Right atrium auricular region (tissue), 2 donors: ENCODE measurements at regions not wholly inside any gene's neighbourhood (a gene's known extent, or its start where the extent isn't known, plus 50 kb on each side); places are given as distances from the start of the nearest gene placed in this dataset.

Experiments used
- DNase-seq: peaks from one replicate; pipeline ENCODE4 v3.0.0-alpha.2; 2019; ENCODE audit warnings: low spot score
- H3K27ac ChIP-seq, 2 donors: fragments of 200-600 bp; sonication (generic); 1 replicate in 1 of 2; 2 replicates in 1 of 2; pipeline ENCODE4 v1.5.1; 2016 to 2019
- H3K27me3 ChIP-seq, 2 donors: fragments of 200-600 bp; sonication (generic); one replicate each; pipeline versions ENCODE4 v1.5.1 to v1.6.0; 2017 to 2019
- H3K36me3 ChIP-seq: fragments of 200-600 bp; sonication (generic); one replicate; pipeline ENCODE4 v1.5.1; 2016
- H3K4me1 ChIP-seq, 2 donors: fragments of 200-600 bp; sonication (generic); one replicate each; pipeline versions ENCODE4 v1.5.1 to v1.6.0; 2017 to 2019
- H3K4me3 ChIP-seq, 2 donors: fragments of 200-600 bp; sonication (generic); 1 replicate in 1 of 2; 2 replicates in 1 of 2; pipeline ENCODE4 v1.5.1; 2017 to 2019; ENCODE audit warnings: mild to moderate bottlenecking in 1 of 2, moderate library complexity in 1 of 2
- H3K9me3 ChIP-seq, 2 donors: fragments of 200-600 bp; sonication (generic); one replicate each; pipeline ENCODE4 v1.5.1; 2019
- TF ChIP-seq, protein P1 (sequence below), 2 donors: fragments of 200-600 bp; sonication (generic); IDR thresholded peaks; one replicate each; pipeline ENCODE4 v1.5.1; 2019; ENCODE audit warnings: antibody characterized with exemption in 2 of 2

DNA sequence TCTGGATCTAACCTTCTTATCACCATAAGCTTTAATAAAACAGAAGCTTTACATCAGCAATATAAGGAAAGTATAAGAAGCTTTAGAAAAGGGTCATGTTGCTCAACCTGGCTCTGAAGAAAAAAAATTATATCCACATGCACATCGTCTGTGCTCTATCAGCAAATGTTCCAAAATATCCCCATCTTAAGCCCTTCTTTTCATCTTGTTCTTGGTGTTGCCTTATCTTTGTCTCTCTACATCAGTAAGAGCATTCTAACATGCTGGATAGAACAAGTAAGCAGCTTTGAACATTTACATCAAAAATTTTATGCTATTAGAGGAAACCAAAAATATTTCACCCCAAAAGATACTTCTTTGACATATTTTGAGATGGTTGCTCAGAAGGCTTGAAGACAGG is 157.8 kb upstream of the SNX7 start:
- DNase-seq = no peak
- no peaks in the 10 kb centered on the region for H3K4me1 ChIP-seq
- no peak overlapping the region for H3K4me3 ChIP-seq
- H3K27me3 ChIP-seq = no peaks in the 10 kb centered on the region
- no peaks in the 10 kb centered on the region for H3K36me3 ChIP-seq
- H3K27ac ChIP-seq = no peak overlapping the region
- peaks cover 0 to 26% of the 10 kb centered on the region in 2 donors for H3K9me3 ChIP-seq
- TF ChIP-seq, protein P1, sequence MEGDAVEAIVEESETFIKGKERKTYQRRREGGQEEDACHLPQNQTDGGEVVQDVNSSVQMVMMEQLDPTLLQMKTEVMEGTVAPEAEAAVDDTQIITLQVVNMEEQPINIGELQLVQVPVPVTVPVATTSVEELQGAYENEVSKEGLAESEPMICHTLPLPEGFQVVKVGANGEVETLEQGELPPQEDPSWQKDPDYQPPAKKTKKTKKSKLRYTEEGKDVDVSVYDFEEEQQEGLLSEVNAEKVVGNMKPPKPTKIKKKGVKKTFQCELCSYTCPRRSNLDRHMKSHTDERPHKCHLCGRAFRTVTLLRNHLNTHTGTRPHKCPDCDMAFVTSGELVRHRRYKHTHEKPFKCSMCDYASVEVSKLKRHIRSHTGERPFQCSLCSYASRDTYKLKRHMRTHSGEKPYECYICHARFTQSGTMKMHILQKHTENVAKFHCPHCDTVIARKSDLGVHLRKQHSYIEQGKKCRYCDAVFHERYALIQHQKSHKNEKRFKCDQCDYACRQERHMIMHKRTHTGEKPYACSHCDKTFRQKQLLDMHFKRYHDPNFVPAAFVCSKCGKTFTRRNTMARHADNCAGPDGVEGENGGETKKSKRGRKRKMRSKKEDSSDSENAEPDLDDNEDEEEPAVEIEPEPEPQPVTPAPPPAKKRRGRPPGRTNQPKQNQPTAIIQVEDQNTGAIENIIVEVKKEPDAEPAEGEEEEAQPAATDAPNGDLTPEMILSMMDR (IDR thresholded peaks at IDR 0.05) = no peak

DNA sequence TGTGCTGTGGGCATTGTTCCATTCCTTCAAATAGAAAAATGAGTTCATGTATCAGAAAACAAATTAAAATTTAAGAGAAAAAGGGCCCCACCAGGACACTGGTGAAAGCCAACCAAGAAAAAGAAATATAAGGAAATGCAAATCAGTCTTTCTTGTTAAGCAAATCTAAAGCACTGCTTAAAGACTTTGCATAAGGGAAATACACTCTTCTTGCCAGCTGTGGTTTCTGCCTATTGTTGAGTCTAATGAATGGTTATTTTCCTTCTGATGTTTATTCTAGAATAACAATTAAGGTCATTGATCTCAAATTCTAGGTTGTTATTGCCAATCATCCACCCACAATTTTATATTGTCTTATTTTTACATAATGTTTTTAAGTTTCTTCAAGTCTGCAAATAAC is 158.6 kb upstream of the SNX7 start:
- TF ChIP-seq, protein P1 (IDR thresholded peaks at IDR 0.05) = no peak
- Histone ChIP-seq H3K9me3 (peaks cover 0 to 25% of the 10 kb centered on the region in 2 donors), H3K27ac (no peak overlapping the region), H3K4me1 (no peaks in the 10 kb centered on the region), H3K27me3 (no peaks in the 10 kb centered on the region), H3K36me3 (no peaks in the 10 kb centered on the region), H3K4me3 (no peak overlapping the region)
- no peak for DNase-seq

DNA sequence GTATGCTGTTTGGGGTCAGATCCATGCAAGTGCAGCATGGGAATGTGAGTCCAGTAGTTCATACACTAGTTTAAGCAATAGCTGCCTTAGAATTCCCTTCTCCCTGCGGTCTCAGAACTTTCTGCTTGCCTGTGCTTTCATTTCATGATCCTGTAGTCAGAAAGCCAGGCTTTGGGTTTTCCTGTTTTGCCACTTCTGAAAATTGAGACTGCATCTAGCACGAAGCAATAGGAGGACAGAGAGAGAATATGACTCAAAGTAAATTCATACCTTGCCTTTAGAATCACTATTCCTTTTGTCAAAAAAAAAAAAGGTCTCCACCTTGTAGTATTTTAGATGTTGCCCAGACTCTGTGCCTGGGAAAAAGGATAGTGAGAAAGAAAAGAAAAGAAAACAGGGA is 161.2 kb upstream of the SNX7 start:
- H3K4me1 ChIP-seq = no peaks in the 10 kb centered on the region
- H3K27me3 ChIP-seq = no peaks in the 10 kb centered on the region
- no peak for DNase-seq
- H3K4me3 ChIP-seq = no peak overlapping the region
- no peak overlapping the region for H3K27ac ChIP-seq
- H3K36me3 ChIP-seq = no peaks in the 10 kb centered on the region
- H3K9me3 ChIP-seq = peaks cover 0 to 1% of the 10 kb centered on the region in 2 donors
- TF ChIP-seq, protein P1 (IDR thresholded peaks at IDR 0.05) = no peak

DNA sequence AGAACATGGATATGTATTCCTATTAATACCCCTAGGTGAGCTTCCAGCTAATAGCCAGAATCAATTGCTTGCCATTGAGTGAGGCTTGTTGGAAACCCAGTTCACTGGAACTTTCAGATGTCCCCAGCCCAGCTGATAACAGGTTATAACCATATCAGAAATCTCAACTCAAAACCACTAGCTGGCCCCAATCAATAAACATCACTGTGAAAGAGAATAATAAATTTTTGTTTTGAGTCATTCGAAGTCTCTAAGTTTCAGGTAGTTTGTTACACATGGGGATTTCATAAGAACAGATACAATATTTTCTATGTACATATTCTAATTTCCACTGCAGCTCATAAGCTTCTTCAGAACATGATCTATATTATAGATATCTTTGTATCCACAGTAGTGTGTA is 162.9 kb upstream of the SNX7 start:
- DNase-seq = no peak
- H3K4me3 ChIP-seq = no peak overlapping the region
- H3K27me3 ChIP-seq = no peaks in the 10 kb centered on the region
- H3K9me3 ChIP-seq = no peaks in the 10 kb centered on the region
- no peaks in the 10 kb centered on the region for H3K36me3 ChIP-seq
- no peak overlapping the region for H3K27ac ChIP-seq
- TF ChIP-seq, protein P1 (IDR thresholded peaks at IDR 0.05) = no peak
- no peaks in the 10 kb centered on the region for H3K4me1 ChIP-seq

DNA sequence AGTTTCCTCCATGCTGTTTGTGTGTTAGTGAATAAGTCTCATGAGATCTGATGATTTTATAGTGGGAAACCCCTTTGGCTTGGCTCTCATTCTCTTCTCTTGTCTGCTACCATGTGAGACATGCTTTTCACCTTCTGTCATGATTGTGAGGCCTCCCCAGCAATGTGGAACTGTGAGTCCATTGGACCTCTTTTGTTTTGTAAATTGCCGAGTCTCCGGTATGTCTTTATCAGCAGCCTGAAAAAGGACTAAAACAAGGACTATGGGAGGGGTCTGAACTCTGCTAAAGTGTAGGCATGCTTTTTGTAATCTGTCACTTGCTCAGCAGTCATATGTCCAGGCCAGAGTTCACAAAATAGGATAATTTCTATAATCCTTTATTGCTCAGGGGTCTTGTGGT is 164.0 kb upstream of the SNX7 start:
- Histone ChIP-seq H3K27ac (no peak overlapping the region), H3K9me3 (no peaks in the 10 kb centered on the region), H3K4me3 (no peak overlapping the region), H3K27me3 (no peaks in the 10 kb centered on the region), H3K4me1 (no peaks in the 10 kb centered on the region), H3K36me3 (no peaks in the 10 kb centered on the region)
- DNase-seq = no peak
- TF ChIP-seq, protein P1 (IDR thresholded peaks at IDR 0.05) = no peak

DNA sequence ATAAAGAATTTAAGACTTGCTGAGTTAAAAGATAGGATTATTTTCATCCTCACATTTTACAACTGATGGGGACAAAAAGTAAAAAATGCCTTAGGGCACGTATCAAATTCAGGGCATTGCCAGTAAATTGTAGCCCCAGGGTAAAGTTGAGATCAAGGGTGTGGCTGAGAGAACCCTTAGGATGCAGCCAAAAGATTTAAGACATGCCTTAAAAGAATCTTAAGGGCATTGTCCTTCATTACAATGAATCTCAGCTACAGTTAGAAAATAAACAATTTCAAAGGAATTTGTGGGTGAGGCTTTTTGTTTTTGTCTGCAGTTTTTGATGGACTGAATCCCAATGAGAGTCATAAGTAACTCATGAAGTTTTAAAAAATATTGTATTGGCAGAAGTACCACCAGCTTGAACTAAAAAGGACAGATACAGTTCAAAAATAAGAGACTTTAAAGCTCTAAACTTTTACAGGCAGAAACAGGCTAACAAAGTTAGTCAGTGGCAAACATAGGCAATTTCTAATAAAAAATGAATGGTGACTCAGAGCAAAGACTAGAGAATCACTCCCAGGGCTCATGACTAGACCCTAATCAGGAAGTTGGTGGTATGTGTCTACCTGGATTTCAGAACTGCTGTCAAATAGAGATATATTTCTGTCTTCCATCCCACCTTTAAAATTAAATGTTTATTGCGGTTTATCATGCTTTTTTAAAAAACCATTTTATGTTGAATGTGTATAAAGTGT is 165.1 kb upstream of the SNX7 start:
- H3K4me3 ChIP-seq = no peak overlapping the region

More for the DNA sequence above, 165.1 kb upstream of the SNX7 start:
- no peak for DNase-seq
- no peaks in the 10 kb centered on the region for H3K9me3 ChIP-seq
- H3K27me3 ChIP-seq = no peaks in the 10 kb centered on the region
- no peak overlapping the region for H3K27ac ChIP-seq
- H3K36me3 ChIP-seq = no peaks in the 10 kb centered on the region
- no peaks in the 10 kb centered on the region for H3K4me1 ChIP-seq
- TF ChIP-seq, protein P1 (IDR thresholded peaks at IDR 0.05) = no peak
